ENCODE measurements at regions not wholly inside any gene's neighbourhood (a gene's known extent, or its start where the extent isn't known, plus 50 kb on each side); places are given as distances from the start of the nearest gene placed in this dataset.

DNA sequence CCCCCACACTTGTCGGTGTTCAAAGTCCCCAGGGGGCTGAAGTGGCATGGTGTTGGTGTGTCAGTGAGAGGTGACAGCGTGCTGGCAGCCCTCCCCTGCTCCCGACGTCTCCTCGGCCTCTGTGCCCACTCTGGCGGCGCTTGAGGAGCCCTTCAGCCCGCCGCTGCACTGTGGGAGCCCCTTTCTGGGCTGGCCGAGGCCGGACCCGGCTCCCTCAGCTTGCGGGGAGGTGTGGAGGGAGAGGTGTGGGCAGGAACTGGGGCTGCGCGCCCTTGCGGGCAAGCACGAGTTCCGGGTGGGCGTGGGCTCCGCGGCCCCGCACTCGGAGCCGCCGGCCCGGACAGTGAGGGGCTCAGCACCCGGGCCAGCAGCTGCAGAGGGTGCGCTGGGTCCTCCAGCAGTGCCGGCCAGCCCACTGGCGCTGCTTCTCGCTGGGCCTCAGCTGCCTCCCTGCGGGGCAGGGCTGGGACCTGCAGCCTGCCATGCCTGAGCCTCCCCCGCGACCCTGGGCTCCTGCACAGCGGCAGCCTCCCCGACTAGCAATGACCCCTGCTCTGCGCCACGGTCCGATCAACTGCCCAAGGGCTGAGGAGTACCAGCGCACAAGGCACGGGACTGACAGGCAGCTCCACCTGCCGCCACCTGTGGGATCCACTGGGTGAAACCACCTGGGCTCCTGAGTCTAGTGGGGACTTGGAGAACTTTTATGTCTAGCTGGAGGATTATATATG is 224.1 kb upstream of the RIOK2 start:
- Histone ChIP-seq H3K4me3 (ENCODE audit: extremely low read depth in 1 of 4, insufficient read depth in 2 of 4, low read depth in 3 of 4, low read length in 4 of 4) (no peak overlapping the region), H3K27me3 (replicated peaks in 1 of 4; ENCODE audit: control insufficient read depth in 3 of 4, extremely low read depth in 1 of 4, insufficient read depth in 3 of 4, low read length in 3 of 4) (peaks cover 0 to 1% (median 0%) of the 10 kb centered on the region in 4 experiments; a peak in 1 of 7 replicates), H2AK5ac (ENCODE audit: low read depth, low read length) (no peak overlapping the region), H3K9me3 (ENCODE audit: insufficient read depth in 2 of 2, low read depth in 1 of 2, low read length in 1 of 2) (peaks cover 0 to 8% of the 10 kb centered on the region in 2 experiments; a peak in 2 of 4 replicates), H3K4me1 (replicated peaks in 1 of 4; ENCODE audit: control insufficient read depth in 3 of 4, insufficient read depth in 4 of 4, low read length in 3 of 4) (peaks cover 0 to 2% (median 0%) of the 10 kb centered on the region in 4 experiments; a peak in 1 of 7 replicates), H3K4me2 (ENCODE audit: insufficient read depth in 1 of 2, low read depth in 2 of 2, low read length in 2 of 2) (no peak overlapping the region), H2AFZ (ENCODE audit: low read length) (no peak overlapping the region), H2BK5ac (ENCODE audit: low read depth, low read length) (no peak overlapping the region), H4K5ac (ENCODE audit: insufficient read length, low read depth, low read length) (no peak overlapping the region), H4K8ac (ENCODE audit: extremely low read depth, insufficient read depth, low read length) (no peak overlapping the region), H2BK20ac (ENCODE audit: low read length) (no peak overlapping the region), H3K79me2 (ENCODE audit: control insufficient read depth in 1 of 2, insufficient read depth in 2 of 2, low read length in 2 of 2) (no peaks in the 10 kb centered on the region), H3K23me2 (ENCODE audit: low read depth, low read length) (no peaks in the 10 kb centered on the region), H2BK15ac (ENCODE audit: low read length) (no peak overlapping the region), H3K23ac (ENCODE audit: insufficient read length) (no peak overlapping the region), H3K36me3 (ENCODE audit: control insufficient read depth in 2 of 4, insufficient read depth in 4 of 4, low read length in 3 of 4) (peaks cover 0 to 5% (median 0%) of the 10 kb centered on the region in 4 experiments; a peak in 1 of 8 replicates), H4K20me1 (replicated peaks in 1 of 2; ENCODE audit: control insufficient read depth in 1 of 2, insufficient read depth in 2 of 2, low read length in 2 of 2) (no peaks in the 10 kb centered on the region), H4K91ac (replicated peaks; ENCODE audit: insufficient read length, low read length) (no peak overlapping the region), H3K4ac (replicated peaks; ENCODE audit: insufficient read length, low read depth, low read length) (no peak overlapping the region), H3K14ac (ENCODE audit: insufficient read length) (no peak overlapping the region), H2BK12ac (ENCODE audit: low read depth, low read length) (no peak overlapping the region), H2BK120ac (replicated peaks; ENCODE audit: low read depth, low read length) (no peak overlapping the region), H3K27ac (ENCODE audit: low read depth, low read length) (no peak overlapping the region), H3K9ac (replicated peaks in 1 of 4; ENCODE audit: extremely low read depth in 1 of 4, low read depth in 3 of 4, low read length in 3 of 4) (no peak overlapping the region), H3K56ac (replicated peaks; ENCODE audit: insufficient read length, low read depth, low read length) (no peak overlapping the region), H3K18ac (ENCODE audit: extremely low read depth, low read length) (no peak overlapping the region), H3K79me1 (ENCODE audit: low read depth, low read length) (no peaks in the 10 kb centered on the region)
- CTCF ChIA-PET (ENCODE audit: partially characterized antibody), result interaction anchor here (0.9 to 2.3 kb wide), 3 partner anchors 10 to 110 kb away, joined by 3 to 7 read pairs (median 5); no protein-coding TSS in a partner anchor
- POLR2A ChIA-PET (ENCODE audit: partially characterized antibody), result no interaction called here
- FAIRE-seq (no peak), DNase-seq (ENCODE audit: low read depth in 1 of 2, low spot score in 2 of 2) (no peak)
- WGBS, 2 experiments (ENCODE audit: extremely low coverage in 1 of 2, insufficient coverage in 1 of 2, insufficient read length in 1 of 2, insufficient replicate concordance in 2 of 2, low coverage in 1 of 2, low lambda C conversion rate in 2 of 2, missing lambda C conversion rate in 1 of 2), result 96% methylated on average over 27 of the region's 42 CpGs; no CpG with 5 or more reads in 1 of the 2 experiments
- TF ChIP-seq NANOG (IDR thresholded peaks at IDR 0.05; ENCODE audit: insufficient read depth, low read depth, low read length, poor library complexity, severe bottlenecking) (no peak), FOSL1 (IDR thresholded peaks at IDR 0.05; ENCODE audit: insufficient read depth, low read depth, low read length) (no peak), GTF2F1 (IDR thresholded peaks at IDR 0.05; ENCODE audit: borderline replicate concordance, low read depth, low read length) (no peak), HDAC6 (IDR thresholded peaks at IDR 0.05; ENCODE audit: low read depth, low read length) (no peak), HDAC2 (IDR thresholded peaks at IDR 0.05; ENCODE audit: borderline replicate concordance in 1 of 2, low read depth in 2 of 2, low read length in 2 of 2) (no peak), SP4 (IDR thresholded peaks at IDR 0.05; ENCODE audit: low read length) (no peak), ZNF274 (IDR thresholded peaks at IDR 0.05; ENCODE audit: borderline replicate concordance, extremely low read depth, low read length) (no peak), JUND (IDR thresholded peaks at IDR 0.05; ENCODE audit: low read length) (no peak), SP2 (IDR thresholded peaks at IDR 0.05; ENCODE audit: low read length) (no peak), EZH2 (IDR thresholded peaks at IDR 0.05; ENCODE audit: low read depth, low read length, severe bottlenecking) (no peak), CHD2 (IDR thresholded peaks at IDR 0.05; ENCODE audit: low read length) (no peak), MAFK (IDR thresholded peaks at IDR 0.05; ENCODE audit: low read depth, low read length) (no peak), CEBPB (IDR thresholded peaks at IDR 0.05; ENCODE audit: low read depth, low read length) (no peak)

Measured in H1 (cell line).